ENCODE measurements at regions not wholly inside any gene's neighbourhood (a gene's known extent, or its start where the extent isn't known, plus 50 kb on each side); places are given as distances from the start of the nearest gene placed in this dataset.

GRCh38 chr18:37721544-37722522 is 156.2 kb upstream of the CELF4 start:
- Histone ChIP-seq H3F3A (ENCODE audit: insufficient read depth) (no peaks in the 10 kb centered on the region), H2AFZ (ENCODE audit: low read depth, low read length, severe bottlenecking) (no peak overlapping the region), H3K4me3 (ENCODE audit: insufficient read depth, low read length, poor library complexity, severe bottlenecking) (no peak overlapping the region), H3K27ac (ENCODE audit: low read depth, low read length) (no peak overlapping the region), H3K9me2 (replicated peaks; ENCODE audit: insufficient read depth, low read length) (no peaks in the 10 kb centered on the region), H3K9me3 (ENCODE audit: insufficient read depth, low read length) (no peaks in the 10 kb centered on the region), H3K36me3 (ENCODE audit: low read length) (no peaks in the 10 kb centered on the region), H3K4me2 (ENCODE audit: low read depth, low read length, poor library complexity, severe bottlenecking) (no peak overlapping the region), H3K9ac (ENCODE audit: low read length) (no peak overlapping the region), H4K20me1 (ENCODE audit: low read depth, low read length) (no peaks in the 10 kb centered on the region; the same call in 1 of the 2 replicates), H3K79me2 (ENCODE audit: insufficient read depth, low read length) (no peaks in the 10 kb centered on the region), H3K27me3 (ENCODE audit: low read length) (no peaks in the 10 kb centered on the region)
- TF ChIP-seq, protein P1, sequence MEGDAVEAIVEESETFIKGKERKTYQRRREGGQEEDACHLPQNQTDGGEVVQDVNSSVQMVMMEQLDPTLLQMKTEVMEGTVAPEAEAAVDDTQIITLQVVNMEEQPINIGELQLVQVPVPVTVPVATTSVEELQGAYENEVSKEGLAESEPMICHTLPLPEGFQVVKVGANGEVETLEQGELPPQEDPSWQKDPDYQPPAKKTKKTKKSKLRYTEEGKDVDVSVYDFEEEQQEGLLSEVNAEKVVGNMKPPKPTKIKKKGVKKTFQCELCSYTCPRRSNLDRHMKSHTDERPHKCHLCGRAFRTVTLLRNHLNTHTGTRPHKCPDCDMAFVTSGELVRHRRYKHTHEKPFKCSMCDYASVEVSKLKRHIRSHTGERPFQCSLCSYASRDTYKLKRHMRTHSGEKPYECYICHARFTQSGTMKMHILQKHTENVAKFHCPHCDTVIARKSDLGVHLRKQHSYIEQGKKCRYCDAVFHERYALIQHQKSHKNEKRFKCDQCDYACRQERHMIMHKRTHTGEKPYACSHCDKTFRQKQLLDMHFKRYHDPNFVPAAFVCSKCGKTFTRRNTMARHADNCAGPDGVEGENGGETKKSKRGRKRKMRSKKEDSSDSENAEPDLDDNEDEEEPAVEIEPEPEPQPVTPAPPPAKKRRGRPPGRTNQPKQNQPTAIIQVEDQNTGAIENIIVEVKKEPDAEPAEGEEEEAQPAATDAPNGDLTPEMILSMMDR (IDR thresholded peaks at IDR 0.05; ENCODE audit: insufficient read depth, low read length, poor library complexity, severe bottlenecking) = no peak
- no peak for TF ChIP-seq EZH2phosphoT487 (conservative IDR thresholded peaks at IDR 0.05; ENCODE audit: low read length)

DNA sequence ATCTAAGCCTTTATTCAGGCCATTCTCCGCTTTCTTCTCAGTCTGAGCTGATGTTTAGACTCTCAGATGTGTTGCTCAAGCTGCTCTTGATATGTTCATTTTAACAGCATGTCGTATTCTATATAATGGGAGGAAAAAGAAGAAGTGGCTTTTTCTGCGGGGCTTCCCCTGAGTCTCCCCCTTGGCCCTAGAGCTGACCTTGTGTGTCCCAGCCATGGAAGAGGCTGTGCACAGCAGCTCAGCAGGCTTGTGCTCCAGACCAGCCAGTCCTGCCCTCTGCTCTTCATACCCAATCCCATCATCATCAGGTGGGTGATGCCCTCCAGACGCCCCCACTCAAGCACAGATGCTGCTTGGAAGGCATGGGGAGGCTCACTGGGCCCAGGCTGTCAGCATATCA is 155.1 kb upstream of the CELF4 start:
- Histone ChIP-seq H4K20me1 (ENCODE audit: low read depth, low read length) (no peaks in the 10 kb centered on the region; the same call in 1 of the 2 replicates), H3K4me3 (ENCODE audit: insufficient read depth, low read length, poor library complexity, severe bottlenecking) (no peak overlapping the region), H3K27me3 (ENCODE audit: low read length) (no peaks in the 10 kb centered on the region), H3K9me2 (replicated peaks; ENCODE audit: insufficient read depth, low read length) (no peaks in the 10 kb centered on the region), H3F3A (ENCODE audit: insufficient read depth) (no peaks in the 10 kb centered on the region), H2AFZ (ENCODE audit: low read depth, low read length, severe bottlenecking) (no peak overlapping the region), H3K27ac (ENCODE audit: low read depth, low read length) (no peak overlapping the region), H3K79me2 (ENCODE audit: insufficient read depth, low read length) (no peaks in the 10 kb centered on the region), H3K9me3 (ENCODE audit: insufficient read depth, low read length) (no peaks in the 10 kb centered on the region), H3K36me3 (ENCODE audit: low read length) (no peaks in the 10 kb centered on the region), H3K4me2 (ENCODE audit: low read depth, low read length, poor library complexity, severe bottlenecking) (no peak overlapping the region), H3K9ac (ENCODE audit: low read length) (no peak overlapping the region)
- TF ChIP-seq, protein P1 (IDR thresholded peaks at IDR 0.05; ENCODE audit: insufficient read depth, low read length, poor library complexity, severe bottlenecking) = no peak
- TF ChIP-seq EZH2phosphoT487 (conservative IDR thresholded peaks at IDR 0.05; ENCODE audit: low read length) = no peak

GRCh38 chr18:37717656-37718055 is 152.1 kb upstream of the CELF4 start:
- no peaks in the 10 kb centered on the region for H3K79me2 ChIP-seq (ENCODE audit: insufficient read depth, low read length)
- no peak overlapping the region for H3K4me2 ChIP-seq (ENCODE audit: low read depth, low read length, poor library complexity, severe bottlenecking)
- H3K4me3 ChIP-seq (ENCODE audit: insufficient read depth, low read length, poor library complexity, severe bottlenecking) = no peak overlapping the region
- H4K20me1 ChIP-seq (ENCODE audit: low read depth, low read length) = no peaks in the 10 kb centered on the region; the same call in 1 of the 2 replicates
- no peak overlapping the region for H2AFZ ChIP-seq (ENCODE audit: low read depth, low read length, severe bottlenecking)
- H3K36me3 ChIP-seq (ENCODE audit: low read length) = no peaks in the 10 kb centered on the region
- no peak overlapping the region for H3K9ac ChIP-seq (ENCODE audit: low read length)
- no peaks in the 10 kb centered on the region for H3K27me3 ChIP-seq (ENCODE audit: low read length)
- no peaks in the 10 kb centered on the region for H3F3A ChIP-seq (ENCODE audit: insufficient read depth)
- H3K27ac ChIP-seq (ENCODE audit: low read depth, low read length) = no peak overlapping the region
- no peaks in the 10 kb centered on the region for H3K9me3 ChIP-seq (ENCODE audit: insufficient read depth, low read length)
- H3K9me2 ChIP-seq (replicated peaks; ENCODE audit: insufficient read depth, low read length) = no peaks in the 10 kb centered on the region
- TF ChIP-seq EZH2phosphoT487 (conservative IDR thresholded peaks at IDR 0.05; ENCODE audit: low read length) = no peak
- TF ChIP-seq, protein P1 (IDR thresholded peaks at IDR 0.05; ENCODE audit: insufficient read depth, low read length, poor library complexity, severe bottlenecking) = no peak

All from SU-DHL-6 (cell line).